PC-3 (cell line): ENCODE measurements at regions not wholly inside any gene's neighbourhood (a gene's known extent, or its start where the extent isn't known, plus 50 kb on each side); places are given as distances from the start of the nearest gene placed in this dataset.

Source experiments
- ATAC-seq: fragments of 200-7000 bp; cut with Tn5 transposase; 2 replicates; pipeline ENCODE4 v1.9.1; 2020; ENCODE audit warnings: mild to moderate bottlenecking, moderate library complexity
- BruUV-seq: library from RNA; stranded (reverse); fragments of 400-500 nt; replicated peaks from 2 replicates; lab custom pipeline; 2021; lab: Mats Ljungman, UMichigan
- CTCF ChIA-PET: fragments of 300-600 bp; sonication (Branson Sonifier 250); formaldehyde crosslinking; loops from one replicate; lab custom pipeline; 2022; ENCODE audit warnings: antibody characterized with exemption; lab: Charles Lee
- POLR2A ChIA-PET: fragments of 300-600 bp; sonication (Branson Sonifier 250); formaldehyde crosslinking; loops from one replicate; lab custom pipeline; 2022; ENCODE audit warnings: antibody characterized with exemption; ENCODE audit not compliant: unreplicated experiment; lab: Charles Lee
- DNase-seq: peaks from one replicate; pipeline ENCODE4 v3.0.0-alpha.2; 2015
- H2AFZ ChIP-seq: fragments of 300-600 bp; sonication (generic); 2 replicates; pipeline ENCODE4 v1.6.0; 2016; ENCODE audit warnings: antibody characterized with exemption, low read length
- H3F3A ChIP-seq: fragments of 300-600 bp; sonication (generic); one replicate; pipeline ENCODE4 v1.6.0; 2017; ENCODE audit warnings: antibody characterized with exemption, low read length, control low read depth, mild to moderate bottlenecking; ENCODE audit not compliant: unreplicated experiment
- H3K27ac ChIP-seq: fragments of 300-600 bp; sonication (generic); 2 replicates; pipeline ENCODE4 v1.5.1; 2016; ENCODE audit warnings: mild to moderate bottlenecking, low read length
- H3K27me3 ChIP-seq: fragments of 300-600 bp; sonication (generic); 2 replicates; pipeline ENCODE4 v1.6.1; 2016; ENCODE audit warnings: low read length, mixed read lengths
- H3K36me3 ChIP-seq: fragments of 300-600 bp; sonication (generic); 2 replicates; pipeline ENCODE4 v1.6.1; 2016; ENCODE audit warnings: low read depth, mixed run types, low read length, mixed read lengths
- H3K4me1 ChIP-seq: fragments of 300-600 bp; sonication (generic); 2 replicates; pipeline ENCODE4 v1.5.1; 2016; ENCODE audit warnings: low read length; ENCODE audit not compliant: insufficient read depth
- H3K4me2 ChIP-seq: fragments of 300-600 bp; sonication (generic); 2 replicates; pipeline ENCODE4 v1.6.0; 2016; ENCODE audit warnings: low read length
- H3K4me3 ChIP-seq: fragments of 300-600 bp; sonication (generic); 2 replicates; pipeline ENCODE4 v1.5.1; 2016; ENCODE audit warnings: mild to moderate bottlenecking, low read length, mixed read lengths
- H3K79me2 ChIP-seq: fragments of 300-600 bp; sonication (generic); 2 replicates; pipeline ENCODE4 v1.6.1; 2017; ENCODE audit warnings: low read length, mixed read lengths
- H3K9ac ChIP-seq: fragments of 300-600 bp; sonication (generic); 2 replicates; pipeline ENCODE4 v1.6.0; 2016; ENCODE audit warnings: mild to moderate bottlenecking, low read length
- H3K9me2 ChIP-seq: fragments of 300-600 bp; sonication (generic); replicated peaks from 2 replicates; pipeline ENCODE4 v1.6.1; 2016; ENCODE audit warnings: mixed run types, low read length, mixed read lengths
- H3K9me3 ChIP-seq: fragments of 300-600 bp; sonication (generic); 2 replicates; pipeline ENCODE4 v1.6.1; 2016; ENCODE audit warnings: low read length, mixed read lengths
- H4K20me1 ChIP-seq: fragments of 300-600 bp; sonication (generic); 2 replicates; pipeline ENCODE4 v1.6.1; 2016; ENCODE audit warnings: low read length, mixed read lengths
- EZH2 ChIP-seq: fragments of 300-600 bp; sonication (generic); IDR thresholded peaks from one replicate; pipeline ENCODE4 v1.6.1; 2017; ENCODE audit warnings: antibody characterized with exemption, mild to moderate bottlenecking, low read length; ENCODE audit not compliant: unreplicated experiment
- EZH2phosphoT487 ChIP-seq: fragments of 300-600 bp; sonication (generic); IDR thresholded peaks from 2 replicates; pipeline ENCODE4 v1.6.1; 2018; ENCODE audit warnings: mild to moderate bottlenecking, antibody characterized with exemption, low read length, borderline replicate concordance
- intact Hi-C: fragments of 100-400 bp; cut with micrococcal nuclease; formaldehyde crosslinking; loops from 2 replicates; pipeline ENCODE4 v1.9.0; 2023
- TF ChIP-seq, protein P1 (sequence below): fragments of 300-600 bp; sonication (generic); conservative IDR thresholded peaks from 2 replicates; pipeline ENCODE4 v1.5.1; 2017; ENCODE audit warnings: antibody characterized with exemption, low read depth, mild to moderate bottlenecking, low read length

DNA sequence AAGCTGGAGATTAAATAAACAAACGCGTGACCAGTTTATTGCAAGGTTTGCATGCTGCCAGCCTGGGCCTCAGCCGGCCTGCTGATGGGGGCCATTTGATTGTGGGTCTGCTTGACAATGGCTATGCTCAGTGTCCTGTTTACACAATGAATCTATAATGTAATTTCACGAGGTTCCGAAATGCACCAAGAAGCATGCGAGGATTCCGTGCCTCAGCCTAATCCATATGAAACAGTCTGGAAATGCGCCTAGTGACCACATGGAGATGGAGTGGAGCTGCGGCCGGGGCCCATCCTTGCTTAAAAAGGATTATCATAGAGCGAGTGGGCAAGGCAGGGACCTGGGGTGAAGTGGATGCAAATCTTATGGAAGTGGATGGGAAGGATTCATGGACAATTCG is 382.4 kb downstream of the CDK5RAP2 start:
- Histone ChIP-seq H3K4me1 (no peaks in the 10 kb centered on the region), H2AFZ (no peak overlapping the region), H3K9me3 (no peaks in the 10 kb centered on the region), H3K36me3 (no peaks in the 10 kb centered on the region), H3K27me3 (no peaks in the 10 kb centered on the region), H3K9ac (no peak overlapping the region), H3K4me2 (no peak overlapping the region), H3F3A (no peaks in the 10 kb centered on the region), H3K79me2 (no peaks in the 10 kb centered on the region), H3K4me3 (no peak overlapping the region), H3K9me2 (no peaks in the 10 kb centered on the region), H4K20me1 (no peaks in the 10 kb centered on the region), H3K27ac (no peak overlapping the region)
- no peak for ATAC-seq
- intact Hi-C loops = no loop called here
- ChIA-PET POLR2A (no interaction called here), CTCF (no interaction called here)
- TF ChIP-seq EZH2phosphoT487 (no peak), EZH2 (no peak)
- TF ChIP-seq, protein P1, sequence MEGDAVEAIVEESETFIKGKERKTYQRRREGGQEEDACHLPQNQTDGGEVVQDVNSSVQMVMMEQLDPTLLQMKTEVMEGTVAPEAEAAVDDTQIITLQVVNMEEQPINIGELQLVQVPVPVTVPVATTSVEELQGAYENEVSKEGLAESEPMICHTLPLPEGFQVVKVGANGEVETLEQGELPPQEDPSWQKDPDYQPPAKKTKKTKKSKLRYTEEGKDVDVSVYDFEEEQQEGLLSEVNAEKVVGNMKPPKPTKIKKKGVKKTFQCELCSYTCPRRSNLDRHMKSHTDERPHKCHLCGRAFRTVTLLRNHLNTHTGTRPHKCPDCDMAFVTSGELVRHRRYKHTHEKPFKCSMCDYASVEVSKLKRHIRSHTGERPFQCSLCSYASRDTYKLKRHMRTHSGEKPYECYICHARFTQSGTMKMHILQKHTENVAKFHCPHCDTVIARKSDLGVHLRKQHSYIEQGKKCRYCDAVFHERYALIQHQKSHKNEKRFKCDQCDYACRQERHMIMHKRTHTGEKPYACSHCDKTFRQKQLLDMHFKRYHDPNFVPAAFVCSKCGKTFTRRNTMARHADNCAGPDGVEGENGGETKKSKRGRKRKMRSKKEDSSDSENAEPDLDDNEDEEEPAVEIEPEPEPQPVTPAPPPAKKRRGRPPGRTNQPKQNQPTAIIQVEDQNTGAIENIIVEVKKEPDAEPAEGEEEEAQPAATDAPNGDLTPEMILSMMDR = no peak
- no TSS peak for BruUV-seq
- DNase-seq = no peak

DNA sequence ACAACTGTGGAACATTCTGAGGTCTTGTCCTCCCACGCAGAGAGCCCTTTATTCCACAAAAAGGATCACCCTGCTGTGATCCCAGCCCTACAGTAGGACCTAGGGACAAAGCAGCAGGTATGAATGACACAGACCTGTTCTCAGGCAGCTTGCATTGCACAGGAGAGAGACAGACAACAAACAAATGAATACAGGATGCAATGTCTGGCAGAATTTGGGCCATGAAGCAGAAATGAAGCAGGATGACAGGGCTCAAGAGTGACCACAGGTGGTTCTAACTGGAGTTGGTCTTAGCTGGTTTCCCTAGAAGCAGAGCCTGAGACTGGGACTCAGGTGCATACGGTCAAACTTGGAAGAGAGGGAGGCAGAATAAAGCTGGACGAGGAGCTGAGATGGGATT is 388.8 kb downstream of the CDK5RAP2 start:
- Histone ChIP-seq H3K27me3 (no peaks in the 10 kb centered on the region), H3F3A (no peaks in the 10 kb centered on the region), H3K27ac (no peak overlapping the region), H3K9me2 (no peaks in the 10 kb centered on the region), H3K36me3 (no peaks in the 10 kb centered on the region), H2AFZ (no peak overlapping the region), H3K4me2 (no peak overlapping the region), H3K4me1 (no peaks in the 10 kb centered on the region), H4K20me1 (no peaks in the 10 kb centered on the region), H3K9ac (no peak overlapping the region), H3K4me3 (no peak overlapping the region), H3K79me2 (no peaks in the 10 kb centered on the region), H3K9me3 (no peaks in the 10 kb centered on the region)
- no peak for DNase-seq
- POLR2A ChIA-PET = no interaction called here
- no peak for TF ChIP-seq EZH2
- TF ChIP-seq, protein P1 = no peak
- TF ChIP-seq EZH2phosphoT487 = no peak
- ATAC-seq = no peak
- CTCF ChIA-PET = no interaction called here
- intact Hi-C loops = no loop called here
- BruUV-seq = no TSS peak

DNA sequence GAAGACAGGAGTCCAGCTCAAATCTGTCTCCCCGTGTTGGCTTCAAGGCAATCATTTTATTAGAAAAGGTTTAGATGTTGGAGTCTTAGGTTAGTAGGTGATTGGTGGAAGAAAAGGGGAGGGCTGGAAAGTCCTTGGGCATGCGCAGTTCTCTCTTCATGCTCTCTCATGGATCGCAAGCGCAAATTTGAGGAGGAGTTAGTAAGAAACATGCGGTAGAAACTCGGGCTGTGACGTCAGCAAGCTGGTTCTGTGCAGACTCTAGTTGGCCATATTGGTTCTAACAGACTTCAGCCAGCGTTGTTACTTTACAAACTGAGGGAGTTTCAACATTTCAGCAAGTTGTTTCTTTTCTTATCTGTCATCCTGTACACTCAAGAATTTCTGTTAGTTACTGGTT is 392.2 kb downstream of the CDK5RAP2 start:
- Histone ChIP-seq H3K9me3 (no peaks in the 10 kb centered on the region), H3K36me3 (no peaks in the 10 kb centered on the region), H3F3A (no peaks in the 10 kb centered on the region), H3K4me3 (no peak overlapping the region), H4K20me1 (no peaks in the 10 kb centered on the region), H3K4me2 (no peak overlapping the region), H3K27ac (no peak overlapping the region), H3K4me1 (no peaks in the 10 kb centered on the region), H3K79me2 (no peaks in the 10 kb centered on the region), H3K9ac (no peak overlapping the region), H2AFZ (no peak overlapping the region), H3K27me3 (no peaks in the 10 kb centered on the region), H3K9me2 (no peaks in the 10 kb centered on the region)
- ATAC-seq (no peak), DNase-seq (no peak)
- TF ChIP-seq EZH2 = no peak
- TF ChIP-seq, protein P1 = no peak
- no peak for TF ChIP-seq EZH2phosphoT487
- ChIA-PET CTCF (no interaction called here), POLR2A (no interaction called here)
- BruUV-seq = no TSS peak
- intact Hi-C loops = no loop called here
